Endodermal cell (in vitro differentiated cells): ENCODE measurements at regions not wholly inside any gene's neighbourhood (a gene's known extent, or its start where the extent isn't known, plus 50 kb on each side); places are given as distances from the start of the nearest gene placed in this dataset.

Source experiments
- DNase-seq: peaks from one replicate; pipeline ENCODE4 v3.0.0-alpha.2; 2017
- H3K27ac ChIP-seq: 2 replicates; pipeline ENCODE4 v1.5.1; 2013; ENCODE audit warnings: mild to moderate bottlenecking, low read depth, low read length, moderate library complexity
- H3K27me3 ChIP-seq: 2 replicates; pipeline ENCODE4 v1.6.1; 2013; ENCODE audit warnings: mild to moderate bottlenecking, low read length, moderate library complexity; ENCODE audit not compliant: insufficient read depth, control insufficient read depth, poor library complexity, severe bottlenecking
- H3K36me3 ChIP-seq: 2 replicates; pipeline ENCODE4 v1.7.0; 2013; ENCODE audit warnings: mild to moderate bottlenecking, low read length, moderate library complexity; ENCODE audit not compliant: control insufficient read depth, insufficient read depth
- H3K4me1 ChIP-seq: one replicate; pipeline ENCODE4 v1.7.0; 2013; ENCODE audit warnings: low read length; ENCODE audit not compliant: control insufficient read depth, insufficient read depth
- H3K4me3 ChIP-seq: 2 replicates; pipeline ENCODE4 v1.5.1; 2013; ENCODE audit warnings: mild to moderate bottlenecking, low read length, moderate library complexity
- H3K9ac ChIP-seq: 2 replicates; pipeline ENCODE4 v1.6.1; 2013; ENCODE audit warnings: mild to moderate bottlenecking, low read length, moderate library complexity; ENCODE audit not compliant: poor library complexity, severe bottlenecking; ENCODE audit errors: extremely low read depth
- H3K9me3 ChIP-seq: 2 replicates; pipeline ENCODE4 v1.6.1; 2013; ENCODE audit warnings: mild to moderate bottlenecking, low read length, moderate library complexity; ENCODE audit not compliant: control insufficient read depth
- H3K27ac Mint-ChIP-seq: 2 replicates; pipeline ENCODE4 v1.8.0; 2020; ENCODE audit warnings: mixed read lengths
- H3K27me3 Mint-ChIP-seq: 2 replicates; pipeline ENCODE4 v1.8.0; 2021; ENCODE audit warnings: mild to moderate bottlenecking, mixed read lengths; ENCODE audit not compliant: insufficient read depth
- H3K36me3 Mint-ChIP-seq: 2 replicates; pipeline ENCODE4 v1.8.0; 2020; ENCODE audit warnings: low read depth, mixed read lengths
- H3K4me1 Mint-ChIP-seq: 2 replicates; pipeline ENCODE4 v1.8.0; 2020; ENCODE audit warnings: mixed read lengths
- H3K4me3 Mint-ChIP-seq: 2 replicates; pipeline ENCODE4 v1.8.0; 2020; ENCODE audit warnings: mild to moderate bottlenecking, moderate library complexity, mixed read lengths
- H3K9me3 Mint-ChIP-seq: 2 replicates; pipeline ENCODE4 v1.8.0; 2020; ENCODE audit warnings: mild to moderate bottlenecking, mixed read lengths
- WGBS, 2 experiments: methylation state at CpG; one replicate each; pipeline versions ENCODE4 v1.1.5 to v1.1.7; 2013; ENCODE audit warnings: missing lambda C conversion rate in 2 of 2, mixed read lengths in 1 of 2; ENCODE audit not compliant: insufficient coverage in 1 of 2, insufficient read length in 1 of 2; 5-methylcytosine and 5-hydroxymethylcytosine counted together
- TF ChIP-seq, protein P1 (sequence below): fragments of 200-600 bp; sonication (generic); conservative IDR thresholded peaks from 2 replicates; pipeline ENCODE4 v1.5.0; 2021; ENCODE audit warnings: antibody characterized with exemption, mild to moderate bottlenecking

DNA sequence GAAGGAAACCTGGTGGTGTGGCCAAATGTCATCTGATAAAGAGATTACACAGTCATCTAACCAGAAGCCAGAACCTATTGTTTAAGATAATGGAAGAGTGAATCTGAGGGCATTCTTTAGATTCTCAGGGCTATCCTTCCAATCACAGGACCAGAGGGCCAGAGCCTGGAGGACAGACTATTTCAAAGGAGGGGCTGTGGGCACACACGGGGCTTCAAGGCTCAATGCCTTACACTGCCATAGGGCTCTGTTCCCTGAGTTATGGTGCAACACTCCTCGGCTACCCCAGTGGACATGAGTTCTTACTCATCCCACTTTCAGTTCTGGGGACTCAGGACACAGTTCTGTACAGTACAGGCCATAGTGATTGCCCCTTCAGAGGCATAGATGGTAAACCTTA is 343.9 kb upstream of the ALCAM start:
- Mint-ChIP-seq H3K9me3 (no peaks in the 10 kb centered on the region), H3K36me3 (no peaks in the 10 kb centered on the region), H3K27me3 (no peaks in the 10 kb centered on the region), H3K27ac (no peak overlapping the region), H3K4me3 (no peak overlapping the region), H3K4me1 (peaks cover 9% of the 10 kb centered on the region)
- TF ChIP-seq, protein P1, sequence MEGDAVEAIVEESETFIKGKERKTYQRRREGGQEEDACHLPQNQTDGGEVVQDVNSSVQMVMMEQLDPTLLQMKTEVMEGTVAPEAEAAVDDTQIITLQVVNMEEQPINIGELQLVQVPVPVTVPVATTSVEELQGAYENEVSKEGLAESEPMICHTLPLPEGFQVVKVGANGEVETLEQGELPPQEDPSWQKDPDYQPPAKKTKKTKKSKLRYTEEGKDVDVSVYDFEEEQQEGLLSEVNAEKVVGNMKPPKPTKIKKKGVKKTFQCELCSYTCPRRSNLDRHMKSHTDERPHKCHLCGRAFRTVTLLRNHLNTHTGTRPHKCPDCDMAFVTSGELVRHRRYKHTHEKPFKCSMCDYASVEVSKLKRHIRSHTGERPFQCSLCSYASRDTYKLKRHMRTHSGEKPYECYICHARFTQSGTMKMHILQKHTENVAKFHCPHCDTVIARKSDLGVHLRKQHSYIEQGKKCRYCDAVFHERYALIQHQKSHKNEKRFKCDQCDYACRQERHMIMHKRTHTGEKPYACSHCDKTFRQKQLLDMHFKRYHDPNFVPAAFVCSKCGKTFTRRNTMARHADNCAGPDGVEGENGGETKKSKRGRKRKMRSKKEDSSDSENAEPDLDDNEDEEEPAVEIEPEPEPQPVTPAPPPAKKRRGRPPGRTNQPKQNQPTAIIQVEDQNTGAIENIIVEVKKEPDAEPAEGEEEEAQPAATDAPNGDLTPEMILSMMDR = no peak
- peak overlapping the region; percentile 37 for H3K4me3 ChIP-seq
- no peaks in the 10 kb centered on the region for H3K9me3 ChIP-seq
- no peak overlapping the region for H3K9ac ChIP-seq
- no peaks in the 10 kb centered on the region for H3K27me3 ChIP-seq
- H3K36me3 ChIP-seq = no peaks in the 10 kb centered on the region
- H3K27ac ChIP-seq = no peak overlapping the region
- 69 to 76% methylated on average over 2 of the region's 2 CpGs for WGBS, 2 experiments
- H3K4me1 ChIP-seq = peaks cover 13% of the 10 kb centered on the region
- DNase-seq = peak; percentile 50

DNA sequence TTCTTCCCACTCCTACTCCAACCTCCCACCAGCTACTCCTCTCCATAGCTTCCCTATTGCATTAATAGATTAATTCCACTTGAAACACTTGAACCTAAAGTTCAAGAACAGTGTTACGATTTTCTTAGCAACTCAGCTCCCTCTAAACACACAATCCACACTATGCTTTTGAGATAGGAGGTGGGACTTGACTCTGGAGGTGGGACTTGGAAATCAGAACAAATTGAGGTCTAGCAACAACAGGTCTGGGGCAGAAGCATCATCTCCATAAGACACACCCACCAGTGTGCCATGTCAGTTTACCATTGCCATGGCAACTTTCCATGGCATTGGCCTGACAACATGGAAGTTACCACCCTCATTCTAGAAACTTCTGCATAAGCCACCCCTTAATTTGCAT is 336.5 kb upstream of the ALCAM start:
- no peak overlapping the region for H3K27ac ChIP-seq
- H3K4me3 ChIP-seq = no peak overlapping the region
- H3K4me1 ChIP-seq = no peaks in the 10 kb centered on the region
- Mint-ChIP-seq H3K27me3 (no peaks in the 10 kb centered on the region), H3K9me3 (no peaks in the 10 kb centered on the region), H3K36me3 (no peaks in the 10 kb centered on the region), H3K4me3 (no peak overlapping the region), H3K4me1 (peaks cover 4% of the 10 kb centered on the region), H3K27ac (no peak overlapping the region)
- H3K36me3 ChIP-seq = no peaks in the 10 kb centered on the region
- H3K9ac ChIP-seq = no peak overlapping the region
- TF ChIP-seq, protein P1 = no peak
- no peaks in the 10 kb centered on the region for H3K27me3 ChIP-seq
- WGBS, 2 experiments = 94% methylated on average over 1 of the region's 1 CpG; no CpG with 5 or more reads in 1 of the 2 experiments
- no peaks in the 10 kb centered on the region for H3K9me3 ChIP-seq
- DNase-seq = no peak

DNA sequence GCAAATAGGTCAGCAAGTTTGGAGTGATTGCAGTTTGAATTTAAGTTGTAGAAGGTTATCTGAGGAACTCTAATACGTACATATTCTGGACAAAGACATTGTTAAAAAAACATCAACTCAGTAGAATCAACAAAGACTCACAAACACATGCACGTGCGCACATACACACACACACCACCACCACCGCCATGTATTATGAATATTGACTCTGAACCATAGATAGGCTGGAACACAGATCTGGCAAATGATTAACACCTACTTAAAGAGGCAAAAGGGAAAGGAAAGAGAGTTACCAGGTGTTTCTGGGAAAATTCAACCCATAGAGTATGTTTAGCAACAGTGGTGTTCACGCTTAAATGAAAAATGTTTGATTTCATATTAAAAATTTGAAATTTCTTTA is 334.2 kb upstream of the ALCAM start:
- H3K4me1 ChIP-seq = no peaks in the 10 kb centered on the region
- 96% methylated on average over 5 of the region's 5 CpGs; no CpG with 5 or more reads in 1 of the 2 experiments for WGBS, 2 experiments
- no peaks in the 10 kb centered on the region for H3K9me3 ChIP-seq
- Mint-ChIP-seq H3K27me3 (no peaks in the 10 kb centered on the region), H3K36me3 (no peaks in the 10 kb centered on the region), H3K27ac (no peak overlapping the region), H3K4me3 (no peak overlapping the region), H3K9me3 (no peaks in the 10 kb centered on the region), H3K4me1 (peaks cover 4% of the 10 kb centered on the region)
- no peak for DNase-seq
- H3K4me3 ChIP-seq = no peak overlapping the region
- H3K9ac ChIP-seq = no peak overlapping the region
- no peaks in the 10 kb centered on the region for H3K27me3 ChIP-seq
- no peaks in the 10 kb centered on the region for H3K36me3 ChIP-seq
- no peak overlapping the region for H3K27ac ChIP-seq
- TF ChIP-seq, protein P1 = no peak
